H9 (cell line): ENCODE measurements at regions not wholly inside any gene's neighbourhood (a gene's known extent, or its start where the extent isn't known, plus 50 kb on each side); places are given as distances from the start of the nearest gene placed in this dataset.

Experiments
- DNase-seq: peaks from one replicate; pipeline ENCODE4 v3.0.0-alpha.2; 2017
- H2AFZ ChIP-seq: one replicate; pipeline ENCODE4 v1.6.1; 2013; ENCODE audit warnings: mild to moderate bottlenecking, low read length, control low read depth, moderate library complexity
- H2AK5ac ChIP-seq: 2 replicates; pipeline ENCODE4 v1.6.1; 2013; ENCODE audit warnings: low read length, control low read depth, mixed read lengths; ENCODE audit not compliant: insufficient read length
- H2BK120ac ChIP-seq: one replicate; pipeline ENCODE4 v1.6.1; 2013; ENCODE audit warnings: low read depth, mild to moderate bottlenecking, low read length, control low read depth, inconsistent platforms; ENCODE audit not compliant: poor library complexity, severe bottlenecking
- H2BK12ac ChIP-seq: 2 replicates; pipeline ENCODE4 v1.6.1; 2013; ENCODE audit warnings: low read length, control low read depth, mixed read lengths, low read depth; ENCODE audit not compliant: insufficient read length
- H2BK15ac ChIP-seq: 2 replicates; pipeline ENCODE4 v1.6.1; 2013; ENCODE audit warnings: low read depth, low read length, control low read depth
- H2BK20ac ChIP-seq: one replicate; pipeline ENCODE4 v1.6.1; 2013; ENCODE audit warnings: low read depth, mild to moderate bottlenecking, low read length, control low read depth, inconsistent platforms; ENCODE audit not compliant: poor library complexity, severe bottlenecking
- H2BK5ac ChIP-seq: 2 replicates; pipeline ENCODE4 v1.6.1; 2013; ENCODE audit warnings: low read length, control low read depth, mixed read lengths; ENCODE audit not compliant: insufficient read length
- H3K14ac ChIP-seq: 2 replicates; pipeline ENCODE4 v1.6.1; 2013; ENCODE audit warnings: low read length, control low read depth; ENCODE audit not compliant: insufficient read depth
- H3K18ac ChIP-seq: 2 replicates; pipeline ENCODE4 v1.6.1; 2013; ENCODE audit warnings: low read depth, mild to moderate bottlenecking, mixed read lengths, low read length, control low read depth; ENCODE audit not compliant: insufficient read length
- H3K23ac ChIP-seq: 2 replicates; pipeline ENCODE4 v1.6.1; 2013; ENCODE audit warnings: low read length, control low read depth, mixed read lengths, low read depth; ENCODE audit not compliant: insufficient read length
- H3K23me2 ChIP-seq: 2 replicates; pipeline ENCODE4 v1.6.1; 2013; ENCODE audit warnings: low read depth, mild to moderate bottlenecking, mixed read lengths, low read length, control low read depth; ENCODE audit not compliant: insufficient read length, poor library complexity, severe bottlenecking
- H3K27ac ChIP-seq: 2 replicates; pipeline ENCODE4 v1.5.1; 2013; ENCODE audit warnings: low read length, control low read depth, mixed read lengths, low read depth; ENCODE audit not compliant: insufficient read length
- H3K27me3 ChIP-seq: 2 replicates; pipeline ENCODE4 v1.6.1; 2013; ENCODE audit warnings: low read length, control low read depth, inconsistent platforms; ENCODE audit not compliant: insufficient read depth
- H3K4ac ChIP-seq: 2 replicates; pipeline ENCODE4 v1.6.1; 2013; ENCODE audit warnings: low read depth, mild to moderate bottlenecking, control low read depth, inconsistent platforms, low read length, moderate library complexity
- H3K4me1 ChIP-seq: 2 replicates; pipeline ENCODE4 v1.6.1; 2013; ENCODE audit warnings: low read length, control low read depth, inconsistent platforms; ENCODE audit not compliant: insufficient read depth
- H3K4me2 ChIP-seq: 2 replicates; pipeline ENCODE4 v1.6.1; 2013; ENCODE audit warnings: low read length, control low read depth, mixed read lengths; ENCODE audit not compliant: insufficient read length, insufficient read depth
- H3K56ac ChIP-seq: 2 replicates; pipeline ENCODE4 v1.6.1; 2013; ENCODE audit warnings: low read depth, mild to moderate bottlenecking, mixed read lengths, low read length, control low read depth; ENCODE audit not compliant: insufficient read length
- H3K79me1 ChIP-seq: 2 replicates; pipeline ENCODE4 v1.6.1; 2013; ENCODE audit warnings: low read depth, mild to moderate bottlenecking, moderate library complexity, low read length, control low read depth, inconsistent platforms; ENCODE audit not compliant: insufficient read depth, poor library complexity, severe bottlenecking
- H3K79me2 ChIP-seq: 2 replicates; pipeline ENCODE4 v1.6.1; 2013; ENCODE audit warnings: low read length, control low read depth, inconsistent platforms; ENCODE audit not compliant: insufficient read depth
- H3K9ac ChIP-seq: 2 replicates; pipeline ENCODE4 v1.6.1; 2013; ENCODE audit warnings: low read length, control low read depth, mixed read lengths; ENCODE audit not compliant: insufficient read length; ENCODE audit errors: extremely low read depth
- H3K9me3 ChIP-seq: one replicate; pipeline ENCODE4 v1.6.1; 2013; ENCODE audit warnings: low read depth, low read length, inconsistent platforms; ENCODE audit not compliant: control insufficient read depth
- H3T11ph ChIP-seq: one replicate; pipeline ENCODE4 v1.6.1; 2013; ENCODE audit warnings: mild to moderate bottlenecking, low read length, control low read depth, inconsistent platforms
- H4K20me1 ChIP-seq: one replicate; pipeline ENCODE4 v1.6.1; 2013; ENCODE audit not compliant: control insufficient read depth, insufficient read length, insufficient read depth
- H4K5ac ChIP-seq: 2 replicates; pipeline ENCODE4 v1.6.1; 2013; ENCODE audit warnings: low read depth, mild to moderate bottlenecking, mixed read lengths, low read length, control low read depth; ENCODE audit not compliant: insufficient read length
- H4K8ac ChIP-seq: replicated peaks from 2 replicates; pipeline ENCODE4 v1.6.1; 2013; ENCODE audit warnings: low read length, control low read depth, mixed read lengths, low read depth; ENCODE audit not compliant: insufficient read length
- H4K91ac ChIP-seq: 2 replicates; pipeline ENCODE4 v1.6.1; 2013; ENCODE audit warnings: low read depth, mild to moderate bottlenecking, moderate library complexity, mixed read lengths, low read length, control low read depth; ENCODE audit not compliant: insufficient read length
- H3K27ac Mint-ChIP-seq, 3 experiments: 2 replicates in 2 of 3; 3 replicates in 1 of 3; pipeline ENCODE4 v1.8.0; 2020 to 2021; ENCODE audit warnings: mixed read lengths in 3 of 3, mild to moderate bottlenecking in 1 of 3, moderate library complexity in 1 of 3
- H3K27me3 Mint-ChIP-seq: 2 replicates; pipeline ENCODE4 v1.8.0; 2021; ENCODE audit warnings: low read depth, mild to moderate bottlenecking, moderate library complexity, mixed read lengths
- H3K36me3 Mint-ChIP-seq, 3 experiments: 2 replicates in 2 of 3; 3 replicates in 1 of 3; pipeline ENCODE4 v1.8.0; 2020 to 2021; ENCODE audit warnings: low read depth in 3 of 3, mixed read lengths in 3 of 3; ENCODE audit not compliant: insufficient read depth in 1 of 3
- H3K4me1 Mint-ChIP-seq, 2 experiments: 2 replicates each; pipeline ENCODE4 v1.8.0; 2020; ENCODE audit warnings: mixed read lengths in 2 of 2
- H3K4me3 Mint-ChIP-seq, 2 experiments: 2 replicates in 1 of 2; 3 replicates in 1 of 2; pipeline ENCODE4 v1.8.0; 2020 to 2021; ENCODE audit warnings: mild to moderate bottlenecking in 2 of 2, mixed read lengths in 2 of 2, moderate library complexity in 1 of 2
- H3K9me3 Mint-ChIP-seq, 2 experiments: 2 replicates in 1 of 2; 3 replicates in 1 of 2; pipeline ENCODE4 v1.8.0; 2020; ENCODE audit warnings: mild to moderate bottlenecking in 2 of 2, mixed read lengths in 2 of 2, moderate library complexity in 1 of 2
- CTCF ChIP-seq: fragments of 200-600 bp; sonication (generic); conservative IDR thresholded peaks from 3 replicates; pipeline ENCODE4 v1.8.0; 2021; ENCODE audit warnings: antibody characterized with exemption, mild to moderate bottlenecking
- WGBS: extraction: QIAGEN DNeasy Blood & Tissue Kit; methylation state at CpG from one replicate; pipeline ENCODE4 v1.1.7; 2013; ENCODE audit warnings: missing lambda C conversion rate, low lambda C conversion rate, mixed read lengths; ENCODE audit not compliant: insufficient read length; ENCODE audit errors: extremely low coverage; 5-methylcytosine and 5-hydroxymethylcytosine counted together

GRCh38 chr2:23199115-23199918 lies 185.7 kb upstream of the KLHL29 start:
- no peak for DNase-seq
- Histone ChIP-seq H3K18ac (no peak overlapping the region), H2AFZ (no peak overlapping the region), H3K9ac (no peak overlapping the region), H3K79me2 (no peaks in the 10 kb centered on the region), H3K56ac (no peak overlapping the region), H4K5ac (no peak overlapping the region), H2BK120ac (peak overlapping the region; percentile 19), H3T11ph (no peak overlapping the region), H2BK15ac (no peak overlapping the region), H3K27ac (no peak overlapping the region), H2BK20ac (no peak overlapping the region), H3K4me2 (no peak overlapping the region), H3K4me1 (no peaks in the 10 kb centered on the region), H2BK5ac (no peak overlapping the region), H3K9me3 (no peaks in the 10 kb centered on the region), H3K79me1 (no peaks in the 10 kb centered on the region), H3K23me2 (no peaks in the 10 kb centered on the region), H4K8ac (no peak overlapping the region), H4K20me1 (no peaks in the 10 kb centered on the region), H3K23ac (no peak overlapping the region), H2AK5ac (no peak overlapping the region), H3K14ac (no peak overlapping the region), H3K4ac (no peak overlapping the region), H3K27me3 (no peaks in the 10 kb centered on the region), H2BK12ac (no peak overlapping the region), H4K91ac (no peak overlapping the region)
- WGBS = no CpG with 5 or more reads among the region's 7 CpGs
- Mint-ChIP-seq H3K27me3 (no peaks in the 10 kb centered on the region; the same call in 1 of the 2 replicates), H3K9me3 (peaks cover 10 to 16% of the 10 kb centered on the region in 2 experiments), H3K27ac (no peak overlapping the region), H3K36me3 (peaks cover 0 to 10% (median 6%) of the 10 kb centered on the region in 3 experiments; a peak in 4 of 7 replicates), H3K4me1 (peaks cover 2 to 5% of the 10 kb centered on the region in 2 experiments), H3K4me3 (no peak overlapping the region)
- TF ChIP-seq CTCF = peak; percentile 79
